Upper lobe of left lung (tissue), 4 donors: ENCODE measurements at regions not wholly inside any gene's neighbourhood (a gene's known extent, or its start where the extent isn't known, plus 50 kb on each side); places are given as distances from the start of the nearest gene placed in this dataset.

ENCODE experiments used
- POLR2A ChIP-seq, 4 donors: fragments of 450-650 bp; IDR thresholded peaks; one replicate each; pipeline ENCODE4 v1.5.1; 2016 to 2017; ENCODE audit warnings: antibody characterized with exemption in 4 of 4, mild to moderate bottlenecking in 2 of 4
- TF ChIP-seq, protein P1 (sequence below), 6 experiments: fragments of 450-650 bp in 4 of 6; fragments of 200-600 bp in 2 of 6; sonication (generic) in 2 of 6; IDR thresholded peaks; one replicate each; pipeline ENCODE4 v1.5.1; 2016 to 2019; ENCODE audit warnings: antibody characterized with exemption in 6 of 6

DNA sequence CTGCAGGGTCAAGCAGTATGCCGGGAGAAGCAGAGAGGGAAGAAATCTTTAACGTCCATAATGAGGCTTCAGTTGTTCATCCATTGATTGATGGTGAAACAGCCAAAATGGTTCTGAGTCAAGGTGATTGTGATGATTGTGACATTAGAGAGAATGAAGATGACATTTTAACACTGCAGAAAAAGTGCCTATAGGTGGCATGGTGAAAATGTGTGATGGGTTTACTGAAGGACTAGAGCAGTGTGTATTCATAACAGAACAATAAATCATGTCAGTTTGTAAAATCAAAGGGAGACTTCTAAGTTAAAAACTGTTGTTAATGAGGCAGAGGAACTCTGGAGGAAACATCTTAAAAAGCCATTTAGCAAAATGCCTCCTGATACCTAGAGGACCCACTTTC lies 57.7 kb upstream of the CAND1 start:
- TF ChIP-seq, protein P1, sequence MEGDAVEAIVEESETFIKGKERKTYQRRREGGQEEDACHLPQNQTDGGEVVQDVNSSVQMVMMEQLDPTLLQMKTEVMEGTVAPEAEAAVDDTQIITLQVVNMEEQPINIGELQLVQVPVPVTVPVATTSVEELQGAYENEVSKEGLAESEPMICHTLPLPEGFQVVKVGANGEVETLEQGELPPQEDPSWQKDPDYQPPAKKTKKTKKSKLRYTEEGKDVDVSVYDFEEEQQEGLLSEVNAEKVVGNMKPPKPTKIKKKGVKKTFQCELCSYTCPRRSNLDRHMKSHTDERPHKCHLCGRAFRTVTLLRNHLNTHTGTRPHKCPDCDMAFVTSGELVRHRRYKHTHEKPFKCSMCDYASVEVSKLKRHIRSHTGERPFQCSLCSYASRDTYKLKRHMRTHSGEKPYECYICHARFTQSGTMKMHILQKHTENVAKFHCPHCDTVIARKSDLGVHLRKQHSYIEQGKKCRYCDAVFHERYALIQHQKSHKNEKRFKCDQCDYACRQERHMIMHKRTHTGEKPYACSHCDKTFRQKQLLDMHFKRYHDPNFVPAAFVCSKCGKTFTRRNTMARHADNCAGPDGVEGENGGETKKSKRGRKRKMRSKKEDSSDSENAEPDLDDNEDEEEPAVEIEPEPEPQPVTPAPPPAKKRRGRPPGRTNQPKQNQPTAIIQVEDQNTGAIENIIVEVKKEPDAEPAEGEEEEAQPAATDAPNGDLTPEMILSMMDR (IDR thresholded peaks at IDR 0.05): no peak
- no peak for TF ChIP-seq POLR2A (IDR thresholded peaks at IDR 0.05)
